ENCODE measurements at regions not wholly inside any gene's neighbourhood (a gene's known extent, or its start where the extent isn't known, plus 50 kb on each side); places are given as distances from the start of the nearest gene placed in this dataset.

DNA sequence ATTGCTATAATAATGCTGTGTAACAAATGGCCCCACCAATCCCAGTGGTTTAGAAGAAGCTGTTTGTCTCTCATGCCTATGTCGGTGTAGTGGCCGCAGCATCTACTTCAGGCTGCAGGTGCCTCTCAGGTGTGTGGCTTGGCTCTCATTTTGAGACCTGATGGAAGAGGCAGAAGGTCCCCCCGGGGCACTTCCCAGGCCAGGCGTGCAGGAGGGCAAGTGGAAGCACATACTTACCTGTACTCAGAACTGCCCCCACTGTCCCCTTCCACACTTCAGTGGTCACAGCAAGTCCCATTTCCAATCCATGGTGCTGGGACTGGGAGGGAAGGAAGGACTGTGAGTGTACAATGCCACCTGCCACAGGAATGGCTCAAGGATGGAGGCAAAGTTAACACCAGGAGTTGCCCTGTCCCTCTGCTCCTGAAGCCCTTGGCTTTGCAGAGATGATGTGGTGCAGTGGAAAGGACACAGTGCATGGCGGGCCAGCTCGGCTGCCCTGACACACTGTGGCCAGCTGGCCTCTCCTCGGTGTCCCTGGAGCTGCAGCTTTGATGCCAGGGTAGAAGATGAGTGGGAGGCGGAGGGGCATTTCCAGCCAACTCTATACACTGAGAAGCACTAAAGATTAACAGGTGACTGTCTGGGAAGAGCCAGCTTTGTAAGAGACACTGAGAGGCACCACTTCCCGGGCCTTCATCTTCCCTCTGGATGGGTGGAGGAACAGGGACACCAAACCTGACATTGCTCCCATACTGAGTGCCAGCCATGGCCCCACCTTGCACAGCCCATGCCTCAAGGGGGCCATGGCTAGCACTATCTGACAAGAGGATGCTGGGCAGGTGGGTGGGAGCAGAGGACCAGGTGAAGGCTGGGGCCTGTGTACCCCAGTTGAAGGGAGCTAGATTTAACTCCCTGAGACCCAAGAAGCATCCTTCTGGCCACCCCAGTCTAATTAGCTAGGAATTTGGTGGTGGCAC, 105.9 kb downstream of the METRNL start:
- no peak overlapping the region for H3K9ac ChIP-seq (replicated peaks in 1 of 4; ENCODE audit: extremely low read depth in 1 of 4, low read depth in 3 of 4, low read length in 3 of 4)
- H2BK120ac ChIP-seq (replicated peaks; ENCODE audit: low read depth, low read length): no peak overlapping the region
- H3K9me3 ChIP-seq (ENCODE audit: insufficient read depth in 2 of 2, low read depth in 1 of 2, low read length in 1 of 2): peaks cover 74 to 87% of the 10 kb centered on the region in 2 experiments
- H2BK5ac ChIP-seq (ENCODE audit: low read depth, low read length): no peak overlapping the region
- H2AK5ac ChIP-seq (ENCODE audit: low read depth, low read length): no peak overlapping the region
- FAIRE-seq: no peak
- no peaks in the 10 kb centered on the region for H3K79me1 ChIP-seq (ENCODE audit: low read depth, low read length)
- H3K27ac ChIP-seq (ENCODE audit: low read depth, low read length): no peak overlapping the region
- H4K20me1 ChIP-seq (replicated peaks in 1 of 2; ENCODE audit: control insufficient read depth in 1 of 2, insufficient read depth in 2 of 2, low read length in 2 of 2): no peaks in the 10 kb centered on the region
- H3K4ac ChIP-seq (replicated peaks; ENCODE audit: insufficient read length, low read depth, low read length): no peak overlapping the region
- H3K56ac ChIP-seq (replicated peaks; ENCODE audit: insufficient read length, low read depth, low read length): no peak overlapping the region
- no peaks in the 10 kb centered on the region for H3K23me2 ChIP-seq (ENCODE audit: low read depth, low read length)
- no peak overlapping the region for H2AFZ ChIP-seq (ENCODE audit: low read length)
- no peak overlapping the region for H4K91ac ChIP-seq (replicated peaks; ENCODE audit: insufficient read length, low read length)
- 84% methylated on average over 8 of the region's 9 CpGs; no CpG with 5 or more reads in 1 of the 2 experiments for WGBS, 2 experiments (ENCODE audit: extremely low coverage in 1 of 2, insufficient coverage in 1 of 2, insufficient read length in 1 of 2, insufficient replicate concordance in 2 of 2, low coverage in 1 of 2, low lambda C conversion rate in 2 of 2, missing lambda C conversion rate in 1 of 2)
- no peaks in the 10 kb centered on the region for H3K4me1 ChIP-seq (replicated peaks in 1 of 4; ENCODE audit: control insufficient read depth in 3 of 4, insufficient read depth in 4 of 4, low read length in 3 of 4)
- POLR2A ChIA-PET (ENCODE audit: partially characterized antibody): no interaction called here
- H4K8ac ChIP-seq (ENCODE audit: extremely low read depth, insufficient read depth, low read length): no peak overlapping the region; the same call in 1 of the 2 replicates
- no peak overlapping the region for H3K18ac ChIP-seq (ENCODE audit: extremely low read depth, low read length)
- H3K27me3 ChIP-seq (replicated peaks in 1 of 4; ENCODE audit: control insufficient read depth in 3 of 4, extremely low read depth in 1 of 4, insufficient read depth in 3 of 4, low read length in 3 of 4): no peaks in the 10 kb centered on the region; a peak in 2 of 7 replicates
- no peak for DNase-seq (ENCODE audit: low read depth in 1 of 2, low spot score in 2 of 2)
- H3K23ac ChIP-seq (ENCODE audit: insufficient read length): no peak overlapping the region
- no peak overlapping the region for H3K14ac ChIP-seq (ENCODE audit: insufficient read length)
- CTCF ChIA-PET (ENCODE audit: partially characterized antibody): interaction anchor here (0.7 to 1.0 kb wide), 3 partner anchors 14 to 222 kb away, joined by 3 read pairs; no protein-coding TSS in a partner anchor
- H4K5ac ChIP-seq (ENCODE audit: insufficient read length, low read depth, low read length): no peak overlapping the region
- no peaks in the 10 kb centered on the region for H3K79me2 ChIP-seq (ENCODE audit: control insufficient read depth in 1 of 2, insufficient read depth in 2 of 2, low read length in 2 of 2)
- H3K36me3 ChIP-seq (ENCODE audit: control insufficient read depth in 2 of 4, insufficient read depth in 4 of 4, low read length in 3 of 4): no peaks in the 10 kb centered on the region
- no peak overlapping the region for H3K4me3 ChIP-seq (ENCODE audit: extremely low read depth in 1 of 4, insufficient read depth in 2 of 4, low read depth in 3 of 4, low read length in 4 of 4)
- H2BK15ac ChIP-seq (ENCODE audit: low read length): no peak overlapping the region
- no peak overlapping the region for H3K4me2 ChIP-seq (ENCODE audit: insufficient read depth in 1 of 2, low read depth in 2 of 2, low read length in 2 of 2)
- H2BK12ac ChIP-seq (ENCODE audit: low read depth, low read length): no peak overlapping the region
- H2BK20ac ChIP-seq (ENCODE audit: low read length): no peak overlapping the region
- TF ChIP-seq CHD2 (IDR thresholded peaks at IDR 0.05; ENCODE audit: low read length) (no peak), ASH2L (IDR thresholded peaks at IDR 0.05; ENCODE audit: low read length) (no peak), KDM4A (IDR thresholded peaks at IDR 0.05; ENCODE audit: low read depth, low read length, severe bottlenecking) (no peak), ATF3 (IDR thresholded peaks at IDR 0.05; ENCODE audit: insufficient read depth, low read depth, low read length) (no peak), RBBP5 (IDR thresholded peaks at IDR 0.05; ENCODE audit: borderline replicate concordance, low read depth, low read length) (no peak), EZH2 (IDR thresholded peaks at IDR 0.05; ENCODE audit: low read depth, low read length, severe bottlenecking) (no peak), HDAC6 (IDR thresholded peaks at IDR 0.05; ENCODE audit: low read depth, low read length) (no peak), RNF2 (IDR thresholded peaks at IDR 0.05; ENCODE audit: borderline replicate concordance, low read depth, low read length, missing control alignments, poor library complexity, severe bottlenecking) (no peak), SRF (IDR thresholded peaks at IDR 0.05; ENCODE audit: low read depth, low read length) (no peak), GABPA (IDR thresholded peaks at IDR 0.05; ENCODE audit: borderline replicate concordance, insufficient read depth, low read length) (no peak), FOSL1 (IDR thresholded peaks at IDR 0.05; ENCODE audit: insufficient read depth, low read depth, low read length) (no peak)
